ENCODE measurements at regions not wholly inside any gene's neighbourhood (a gene's known extent, or its start where the extent isn't known, plus 50 kb on each side); places are given as distances from the start of the nearest gene placed in this dataset.

GRCh38 chr3:101084404-101084803, 91.2 kb upstream of the ABI3BP start:
- WGBS (ENCODE audit: insufficient coverage, insufficient replicate concordance, low lambda C conversion rate, missing lambda C conversion rate), result 0% methylated on average over 1 of the region's 1 CpG
- Histone ChIP-seq H2AFZ (ENCODE audit: control insufficient read depth, low read depth, low read length) (no peak overlapping the region), H3K4me2 (ENCODE audit: control insufficient read depth, insufficient read depth) (no peak overlapping the region), H3K4me3 (no peak overlapping the region), H3K27me3 (replicated peaks in 1 of 2; ENCODE audit: control insufficient read depth in 2 of 2, insufficient read depth in 2 of 2, low read length in 1 of 2) (no peaks in the 10 kb centered on the region), H3K9me3 (replicated peaks; ENCODE audit: control insufficient read depth, insufficient read depth, low read length) (no peaks in the 10 kb centered on the region), H3K9ac (ENCODE audit: control insufficient read depth, insufficient read depth, low read length) (no peak overlapping the region), H3K4me1 (ENCODE audit: control insufficient read depth, insufficient read depth, low read length) (no peaks in the 10 kb centered on the region), H3K36me3 (ENCODE audit: control insufficient read depth in 2 of 2, insufficient read depth in 2 of 2, low read length in 1 of 2) (no peaks in the 10 kb centered on the region), H3K27ac (ENCODE audit: control insufficient read depth, insufficient read depth) (no peak overlapping the region), H3K79me2 (ENCODE audit: control insufficient read depth, insufficient read depth, low read length) (no peaks in the 10 kb centered on the region), H4K20me1 (ENCODE audit: control insufficient read depth, insufficient read depth) (no peaks in the 10 kb centered on the region)
- ChIA-PET CTCF (interaction anchor here (1.2 kb wide), 1 partner anchor 14 kb away, joined by 4 read pairs; no protein-coding TSS in a partner anchor), POLR2A (no interaction called here), SMC1A (ENCODE audit: uncharacterized antibody, unreplicated experiment) (no interaction called here), RAD21 (ENCODE audit: unreplicated experiment) (no interaction called here)
- intact Hi-C loops (cut with micrococcal nuclease; ENCODE audit: unreplicated experiment) (no loop called here), in situ Hi-C loops (cut with MboI) (no loop called here)
- FAIRE-seq (no peak), ATAC-seq (no peak), DNase-seq (ENCODE audit: low read depth, low spot score) (no peak)
- BruUV-seq (replicated peaks), result no TSS peak
- no peak for TF ChIP-seq CHD1 (IDR thresholded peaks at IDR 0.05; ENCODE audit: low read depth, low read length)
- no peak for TF ChIP-seq SMC3 (IDR thresholded peaks at IDR 0.05; ENCODE audit: borderline replicate concordance, low read length)

DNA sequence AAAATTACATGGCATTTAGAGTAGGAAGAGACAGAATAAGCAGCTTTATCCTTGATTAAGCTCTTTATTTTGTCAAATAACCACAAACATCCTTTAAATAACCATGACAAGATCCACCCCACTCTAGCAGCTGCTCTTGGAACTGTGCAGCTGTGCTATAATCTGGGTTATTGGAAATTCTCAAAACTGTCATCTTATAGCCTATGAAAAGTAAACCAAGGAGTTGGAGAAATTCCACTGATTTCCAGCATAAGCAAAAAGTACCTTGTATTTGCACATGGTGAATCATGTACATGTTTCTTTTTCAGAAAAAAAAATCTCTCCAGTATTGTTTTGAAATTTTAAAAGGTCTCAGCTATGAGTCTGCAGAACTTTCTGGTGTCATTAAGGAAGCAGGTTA, 88.8 kb upstream of the ABI3BP start:
- intact Hi-C loops (cut with micrococcal nuclease; ENCODE audit: unreplicated experiment) (no loop called here), in situ Hi-C loops (cut with MboI) (no loop called here)
- Histone ChIP-seq H3K36me3 (ENCODE audit: control insufficient read depth in 2 of 2, insufficient read depth in 2 of 2, low read length in 1 of 2) (no peaks in the 10 kb centered on the region), H2AFZ (ENCODE audit: control insufficient read depth, low read depth, low read length) (no peak overlapping the region), H3K27me3 (replicated peaks in 1 of 2; ENCODE audit: control insufficient read depth in 2 of 2, insufficient read depth in 2 of 2, low read length in 1 of 2) (no peaks in the 10 kb centered on the region), H3K27ac (ENCODE audit: control insufficient read depth, insufficient read depth) (no peak overlapping the region), H4K20me1 (ENCODE audit: control insufficient read depth, insufficient read depth) (no peaks in the 10 kb centered on the region), H3K4me2 (ENCODE audit: control insufficient read depth, insufficient read depth) (no peak overlapping the region), H3K9me3 (replicated peaks; ENCODE audit: control insufficient read depth, insufficient read depth, low read length) (no peaks in the 10 kb centered on the region), H3K4me3 (no peak overlapping the region), H3K79me2 (ENCODE audit: control insufficient read depth, insufficient read depth, low read length) (no peaks in the 10 kb centered on the region), H3K9ac (ENCODE audit: control insufficient read depth, insufficient read depth, low read length) (no peak overlapping the region), H3K4me1 (ENCODE audit: control insufficient read depth, insufficient read depth, low read length) (no peaks in the 10 kb centered on the region)
- POLR2A ChIA-PET, result interaction anchor here (0.6 kb wide), 1 partner anchor 988 kb away, joined by 5 read pairs; no protein-coding TSS in a partner anchor
- ATAC-seq (no peak), DNase-seq (ENCODE audit: low read depth, low spot score) (no peak), FAIRE-seq (no peak)
- TF ChIP-seq CHD4 (IDR thresholded peaks at IDR 0.05), result no peak
- TF ChIP-seq IKZF2 (IDR thresholded peaks at IDR 0.05), result no peak
- no peak for TF ChIP-seq CBX5 (IDR thresholded peaks at IDR 0.05; ENCODE audit: low read depth)
- no peak for TF ChIP-seq SRF (IDR thresholded peaks at IDR 0.05; ENCODE audit: low read depth in 2 of 2, low read length in 2 of 2)
- SMC1A ChIA-PET (ENCODE audit: uncharacterized antibody, unreplicated experiment), result interaction anchor here (0.5 to 0.6 kb wide), 2 partner anchors 24 to 632 kb away, joined by 3 read pairs; no protein-coding TSS in a partner anchor
- CTCF ChIA-PET, result interaction anchor here (1.3 to 1.7 kb wide), 2 partner anchors 10 to 12 kb away, joined by 4 to 9 read pairs; no protein-coding TSS in a partner anchor
- no TSS peak for BruUV-seq (replicated peaks)
- RAD21 ChIA-PET (ENCODE audit: unreplicated experiment), result no interaction called here

Measured in GM12878 (cell line).